ENCODE measurements at regions not wholly inside any gene's neighbourhood (a gene's known extent, or its start where the extent isn't known, plus 50 kb on each side); places are given as distances from the start of the nearest gene placed in this dataset.

- DNase-seq, result peak; percentile 25
These were observed 50.4 kb upstream of the TSPAN8 start for GRCh38 chr12:71208053-71208685.

More at GRCh38 chr12:71208053-71208685, 50.4 kb upstream of the TSPAN8 start:
- Histone ChIP-seq H3K4me3 (ENCODE audit: low read length) (no peak overlapping the region), H3K9me2 (replicated peaks; ENCODE audit: low read length) (no peaks in the 10 kb centered on the region), H3K4me1 (ENCODE audit: insufficient read depth, low read length) (no peaks in the 10 kb centered on the region), H3K36me3 (ENCODE audit: low read depth, low read length) (peaks cover 10% of the 10 kb centered on the region; the same call in 1 of the 2 replicates), H3K27me3 (ENCODE audit: low read length) (no peaks in the 10 kb centered on the region), H3K4me2 (ENCODE audit: low read length) (no peak overlapping the region), H3K79me2 (ENCODE audit: low read length) (no peaks in the 10 kb centered on the region), H2AFZ (ENCODE audit: low read length) (no peak overlapping the region), H4K20me1 (ENCODE audit: low read length) (no peaks in the 10 kb centered on the region), H3K9me3 (ENCODE audit: low read length) (peaks cover 25% of the 10 kb centered on the region; the same call in 1 of the 2 replicates), H3K9ac (ENCODE audit: low read length) (no peak overlapping the region), H3F3A (ENCODE audit: low read length, unreplicated experiment) (no peaks in the 10 kb centered on the region), H3K27ac (ENCODE audit: low read length) (no peak overlapping the region)
- BruUV-seq (replicated peaks), result no TSS peak
- ATAC-seq, result no peak
- POLR2A ChIA-PET (ENCODE audit: unreplicated experiment), result interaction anchor here (0.7 kb wide), 1 partner anchor 231 kb away, joined by 4 read pairs; no protein-coding TSS in a partner anchor
- CTCF ChIA-PET, result no interaction called here
- intact Hi-C loops (cut with micrococcal nuclease), result no loop called here
- no peak for TF ChIP-seq EZH2phosphoT487 (IDR thresholded peaks at IDR 0.05; ENCODE audit: borderline replicate concordance, low read length)
- no peak for TF ChIP-seq CTCF (conservative IDR thresholded peaks at IDR 0.05; ENCODE audit: low read depth, low read length)
- no peak for TF ChIP-seq EZH2 (IDR thresholded peaks at IDR 0.05; ENCODE audit: low read length, unreplicated experiment)

Measured in PC-3 (cell line).